NCI-H1417 (cell line): ENCODE measurements at regions not wholly inside any gene's neighbourhood (a gene's known extent, or its start where the extent isn't known, plus 50 kb on each side); places are given as distances from the start of the nearest gene placed in this dataset.
A peak's percentile ranks its signal among the peaks of the same experiment; 100 is the strongest.
"Not testable (repeated sequence)": the region's sequence is repeated elsewhere in the genome, so short reads cannot be mapped to it uniquely, and the experiment has no call there.

Experiments
- DNase-seq, 3 experiments: peaks; one replicate each; lab custom pipeline; 2025; lab: John Stamatoyannopoulos, UW

DNA sequence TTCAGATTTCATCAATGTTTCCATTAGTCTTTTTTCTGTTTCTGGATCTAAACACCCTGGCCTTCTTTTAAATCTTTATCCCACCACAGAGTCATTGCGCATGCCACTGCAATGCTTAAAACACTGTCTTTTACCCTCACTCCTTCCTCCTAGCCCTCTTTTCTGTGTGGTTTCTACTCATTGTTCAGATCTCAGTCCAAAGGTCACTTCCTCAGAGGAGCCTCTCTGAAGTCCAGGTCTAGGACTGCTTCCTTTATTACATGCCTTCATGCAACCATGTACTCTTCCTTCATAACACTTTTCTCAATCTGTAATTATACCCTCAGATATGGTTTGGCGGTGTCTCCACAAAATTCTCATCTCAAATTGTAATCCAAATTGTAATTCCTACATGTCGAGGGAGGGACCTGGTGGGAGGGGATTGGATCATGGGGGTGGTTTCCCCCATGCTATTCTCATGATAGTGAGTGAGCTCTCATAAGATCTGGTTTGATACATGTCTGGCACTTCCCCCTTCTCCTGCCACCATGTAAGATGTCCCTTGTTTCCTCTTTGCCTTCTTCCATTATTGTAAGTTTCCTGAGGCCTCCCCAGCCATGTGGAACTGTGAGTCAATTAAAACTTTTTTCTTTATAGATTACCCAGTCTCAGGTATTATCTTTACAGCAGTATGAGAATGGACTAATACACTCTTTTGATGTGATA, 808.9 kb downstream of the DIAPH3 start:
- no peak for DNase-seq

DNA sequence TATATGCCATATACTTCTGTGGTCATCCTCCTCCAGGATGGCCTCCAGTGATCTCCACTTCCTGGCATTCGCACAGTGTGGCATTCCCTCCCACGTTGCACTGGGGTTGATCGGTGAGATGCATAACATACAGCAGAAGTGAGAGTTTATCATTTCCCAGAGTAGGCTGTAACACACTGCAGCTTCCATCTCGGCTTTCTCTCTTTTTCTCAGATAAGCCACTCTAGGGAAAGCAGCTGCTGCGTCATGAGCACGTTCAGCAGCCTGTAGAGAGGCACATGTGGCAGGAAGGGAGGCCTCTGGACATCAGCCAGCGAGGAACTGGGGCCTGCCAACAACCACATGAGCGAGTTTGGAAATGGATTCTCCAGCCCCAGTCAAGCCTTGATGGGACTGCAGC, 807.1 kb downstream of the DIAPH3 start:
- no peak for DNase-seq

DNA sequence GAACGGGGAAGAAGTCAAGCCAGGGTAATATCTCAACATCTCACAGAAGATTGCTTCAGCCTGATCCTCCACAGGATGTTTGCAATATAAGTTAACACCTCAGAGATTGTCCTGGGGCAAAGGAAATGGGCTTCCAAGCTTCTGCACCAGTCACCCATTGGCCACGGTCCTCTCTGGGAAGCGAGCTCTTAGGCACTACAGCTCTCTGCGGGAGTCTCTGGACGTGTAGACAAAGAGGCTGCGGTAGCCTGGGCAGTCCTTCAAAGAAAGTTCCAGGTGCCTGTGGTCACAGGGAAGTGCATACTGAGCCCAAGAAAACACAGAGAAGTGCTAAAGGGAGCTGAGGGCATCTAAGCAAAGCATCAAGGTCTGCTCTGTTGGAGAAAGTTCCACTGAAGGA, 805.7 kb downstream of the DIAPH3 start:
- DNase-seq = no peak

DNA sequence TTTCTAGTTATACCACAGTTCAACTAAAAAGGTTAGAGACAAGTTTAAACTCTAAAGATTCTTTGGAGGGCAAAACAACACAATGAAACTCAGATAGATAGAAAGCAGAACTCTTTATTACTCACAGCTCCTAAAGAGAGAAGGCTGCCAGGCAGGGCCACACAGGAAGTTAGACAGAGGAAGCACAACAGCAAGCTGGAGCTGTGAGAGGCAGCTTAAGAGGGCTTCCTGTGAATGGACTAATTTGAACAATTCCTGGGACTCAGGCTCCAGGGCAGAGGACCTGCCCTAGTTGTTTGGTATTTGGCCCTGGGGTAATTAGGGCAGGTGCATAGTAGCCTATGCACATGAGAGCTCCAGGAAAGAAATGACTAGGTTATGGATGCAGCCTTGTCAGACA, 803.6 kb downstream of the DIAPH3 start:
- DNase-seq = peak in 1 of 3 experiments; percentile 41

DNA sequence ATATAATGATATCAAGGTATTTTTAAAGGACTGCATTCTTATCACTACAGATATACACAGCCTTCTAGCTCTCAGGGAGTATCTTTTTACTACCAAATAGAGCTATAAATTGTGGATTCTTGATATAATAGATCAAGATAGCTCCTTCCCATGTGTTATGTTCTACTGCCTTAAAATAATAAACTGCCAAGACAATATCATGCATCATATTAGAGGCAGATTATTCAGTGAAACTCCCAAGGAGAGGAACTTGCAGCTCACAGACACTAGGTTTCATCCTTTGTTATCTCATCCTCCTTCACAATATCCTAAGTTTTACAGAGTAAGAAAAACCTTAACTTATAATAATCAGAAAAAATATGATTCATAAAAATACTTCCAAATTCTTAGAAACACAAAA, 802.8 kb downstream of the DIAPH3 start:
- no peak for DNase-seq

DNA sequence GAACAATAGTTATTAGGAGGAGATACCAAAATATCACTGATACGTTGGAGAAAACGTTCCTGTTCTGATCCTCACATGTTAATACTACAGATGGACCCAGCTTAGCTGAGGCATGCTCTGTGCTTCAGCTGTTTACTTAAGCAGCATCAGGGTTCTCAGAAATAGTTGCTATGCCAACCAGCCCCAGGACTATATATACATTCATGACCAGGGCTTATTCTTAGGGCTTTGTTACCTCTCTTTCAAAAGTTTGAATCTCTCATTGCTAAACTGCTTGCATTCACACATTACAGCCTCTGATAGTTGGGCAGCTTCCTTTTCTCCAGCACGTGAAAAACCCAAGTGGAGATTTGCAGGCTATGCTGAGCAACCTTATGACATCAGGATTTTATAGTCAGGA, 800.4 kb downstream of the DIAPH3 start:
- peak in 2 of 3 experiments; percentile 77 to 86 for DNase-seq

DNA sequence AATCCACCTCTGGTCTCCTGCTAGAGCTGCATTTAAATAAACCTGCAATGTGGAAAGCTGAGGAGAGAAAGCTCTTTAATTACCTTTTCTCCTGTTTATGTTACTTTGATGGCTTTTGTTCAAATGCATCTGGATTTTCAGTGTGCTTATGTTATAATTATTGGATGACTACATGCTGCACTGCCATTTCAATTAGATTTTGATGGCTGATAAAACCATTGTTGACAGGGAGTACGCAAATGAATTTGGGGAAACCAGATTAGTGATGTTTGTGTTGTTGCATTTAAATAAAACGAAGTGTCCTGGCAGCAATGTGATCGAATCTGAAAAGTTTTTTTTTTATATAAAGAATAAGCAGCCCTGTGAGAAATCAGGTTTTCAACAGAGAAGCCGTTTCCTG, 799.8 kb downstream of the DIAPH3 start:
- no peak for DNase-seq

DNA sequence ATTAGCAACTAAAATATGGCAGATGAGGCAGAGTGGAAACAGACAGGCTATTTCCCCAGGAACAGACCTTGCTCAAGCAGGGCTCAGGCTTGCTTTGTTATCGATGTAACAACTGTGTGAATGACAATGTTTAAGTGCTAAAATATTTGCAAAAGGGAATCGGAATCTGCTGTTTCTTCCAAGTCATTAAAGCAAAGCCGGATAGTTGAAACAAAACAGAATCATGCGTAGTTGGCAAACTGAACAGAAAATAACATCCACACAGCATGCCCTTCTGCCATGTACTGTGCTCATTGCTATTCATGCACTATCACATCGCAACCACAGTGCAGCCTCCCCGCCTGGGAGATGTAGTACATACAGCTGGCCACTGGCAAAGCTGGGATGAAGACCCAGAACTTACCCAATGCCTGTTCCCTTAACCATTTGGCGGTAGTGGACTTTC, 799.1 kb downstream of the DIAPH3 start:
- no peak for DNase-seq

DNA sequence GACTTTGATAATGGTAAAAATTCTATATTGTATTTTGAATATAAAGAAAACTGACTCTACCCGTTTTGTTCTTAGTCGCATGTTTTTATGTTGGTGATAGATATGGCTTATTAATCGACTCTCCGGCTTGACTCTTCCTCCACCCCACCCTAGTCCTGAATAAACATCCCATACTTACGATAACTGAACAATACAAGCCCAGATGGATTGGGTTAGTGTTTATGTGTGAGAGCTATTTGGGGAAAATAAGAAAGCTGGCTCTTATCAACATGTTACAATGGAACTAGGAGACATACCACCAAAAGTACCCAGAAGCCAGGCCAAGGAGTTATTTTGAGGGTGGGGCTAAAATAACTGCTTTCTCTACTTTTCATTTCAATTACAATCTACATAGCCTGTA, 796.3 kb downstream of the DIAPH3 start:
- no peak for DNase-seq

DNA sequence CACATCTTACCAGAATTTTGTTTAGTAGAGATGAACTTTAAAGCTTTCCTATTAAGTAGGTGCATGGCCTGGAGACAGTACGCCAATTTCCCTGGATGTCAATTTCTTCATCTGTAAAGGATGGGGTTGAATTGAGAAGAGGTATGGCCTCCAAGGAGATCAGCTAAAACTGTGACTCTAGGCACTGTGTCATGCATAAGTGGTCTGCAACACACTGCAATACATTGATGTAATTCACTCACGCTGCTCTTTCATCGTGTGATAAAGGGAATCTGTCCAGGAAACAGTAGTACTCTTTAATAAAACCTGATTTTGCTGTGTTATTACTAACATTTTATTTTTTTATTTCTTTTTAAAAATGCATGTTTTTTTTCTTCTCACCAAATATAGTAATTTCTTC, 795.8 kb downstream of the DIAPH3 start:
- no peak for DNase-seq

DNA sequence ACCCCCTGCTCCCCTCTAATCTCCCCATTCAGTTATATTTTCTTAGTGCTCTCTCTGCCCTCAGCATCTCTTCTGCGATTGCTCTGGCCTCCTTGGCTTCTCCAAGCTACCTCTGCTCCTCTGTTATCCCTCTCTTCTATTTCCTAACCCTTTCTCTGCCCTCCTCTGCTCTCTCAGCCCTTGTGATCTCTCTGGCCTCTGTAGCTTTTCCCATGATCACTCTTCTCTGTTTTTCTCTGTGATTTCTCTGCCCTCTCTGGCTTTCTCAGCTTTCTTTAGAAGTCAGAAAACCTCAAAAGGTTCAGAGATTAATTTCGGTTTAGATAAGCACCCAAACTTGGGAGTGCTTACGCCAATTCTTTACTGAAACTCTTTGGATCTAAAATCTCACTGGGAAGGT, 795.0 kb downstream of the DIAPH3 start:
- no peak for DNase-seq

DNA sequence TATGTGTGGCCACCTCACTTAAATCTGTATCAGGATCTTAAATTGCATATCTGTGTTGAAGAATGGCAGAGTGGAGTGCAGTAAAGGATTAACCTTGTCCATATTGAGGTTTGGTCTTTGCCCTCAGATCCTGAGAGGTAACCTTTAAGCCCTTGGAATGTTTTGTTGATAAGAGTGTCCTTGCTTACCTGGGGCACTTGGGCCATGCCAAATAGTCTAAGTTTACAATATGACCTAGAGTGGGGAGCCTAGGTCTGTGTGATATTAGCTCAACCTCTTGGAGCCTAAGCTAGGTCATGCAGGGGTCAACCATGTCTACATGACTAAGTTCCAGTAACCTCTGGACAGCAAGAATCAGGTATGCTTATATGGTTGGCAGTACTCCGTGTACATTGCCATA, 792.5 kb downstream of the DIAPH3 start:
- no peak for DNase-seq

DNA sequence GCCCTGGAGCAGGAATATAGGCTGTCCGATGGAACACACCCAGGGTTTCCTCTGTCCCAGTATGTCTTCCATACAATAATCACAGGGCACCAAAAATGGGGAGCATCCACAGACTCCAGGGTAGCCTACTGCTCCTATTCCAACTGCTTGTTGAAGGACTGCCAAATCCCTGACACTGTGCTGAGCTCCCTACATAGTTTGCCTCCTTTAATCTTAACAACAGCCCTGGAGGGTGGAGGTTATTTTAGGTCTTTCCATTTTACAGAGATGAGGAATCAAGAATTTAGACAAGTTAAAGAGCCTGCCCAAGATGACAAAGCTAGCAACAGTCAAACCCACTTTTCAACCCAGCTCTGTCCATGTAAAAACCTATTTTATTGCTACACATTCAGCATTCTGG, 790.4 kb downstream of the DIAPH3 start:
- no peak for DNase-seq

DNA sequence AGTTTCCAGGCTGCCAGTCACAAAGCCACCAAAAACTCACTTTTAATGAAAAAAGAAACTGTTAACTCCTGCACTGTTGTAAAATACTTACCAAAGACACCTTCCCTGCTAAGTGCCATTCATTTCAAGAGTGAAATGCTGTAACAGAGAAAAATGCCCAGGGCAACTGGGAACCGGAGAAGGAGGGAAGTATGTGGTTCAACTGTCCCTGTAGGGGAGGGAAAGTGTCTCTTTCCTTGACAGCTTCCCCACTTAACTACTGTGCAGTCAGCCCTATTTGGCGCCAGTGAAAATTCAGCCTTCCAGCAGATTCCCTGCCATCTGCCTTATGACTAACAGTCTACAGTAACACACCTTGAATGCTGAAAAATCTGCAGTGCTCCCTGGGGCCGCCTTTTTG, 789.0 kb downstream of the DIAPH3 start:
- no peak for DNase-seq

DNA sequence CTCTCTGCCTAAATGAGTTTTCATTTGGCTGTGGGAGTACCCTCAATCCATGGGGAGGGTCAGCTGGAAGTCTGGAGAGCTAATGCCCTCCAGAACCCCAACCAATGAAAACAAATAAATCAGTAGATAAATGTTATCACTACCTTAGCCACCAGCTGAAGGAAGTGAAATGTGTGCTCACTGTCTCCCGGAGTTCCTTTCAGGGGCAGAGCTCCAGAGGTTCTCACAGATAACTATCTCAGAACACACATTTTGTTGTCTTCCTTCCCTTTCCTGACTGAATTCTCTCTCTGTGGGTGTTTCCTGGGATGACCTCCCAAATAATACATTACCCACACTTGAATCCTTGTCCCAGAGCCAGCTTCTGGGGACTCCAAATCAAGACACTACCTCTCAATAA, 779.6 kb downstream of the DIAPH3 start:
- no peak for DNase-seq

DNA sequence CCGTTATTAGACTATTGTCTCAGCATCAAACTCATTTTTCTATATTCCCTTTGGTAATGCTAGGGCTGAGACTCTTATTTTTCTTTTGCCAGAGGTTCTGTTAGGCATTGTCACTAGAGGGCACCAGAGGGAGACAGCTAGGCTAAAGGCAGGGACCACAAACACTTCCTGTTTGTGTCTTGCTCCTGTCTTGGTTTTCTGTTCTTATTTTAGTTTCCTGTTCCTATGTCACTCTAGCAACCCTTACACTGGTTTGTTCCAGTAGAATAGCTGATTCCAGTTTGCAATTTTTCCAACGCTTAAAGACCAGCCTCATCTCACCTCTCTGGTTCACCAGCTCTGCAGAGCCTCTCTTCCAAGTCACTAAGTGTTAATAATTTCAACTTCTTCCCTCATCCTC, 772.0 kb downstream of the DIAPH3 start:
- peak; percentile 64 to 89 (median 70) for DNase-seq

DNA sequence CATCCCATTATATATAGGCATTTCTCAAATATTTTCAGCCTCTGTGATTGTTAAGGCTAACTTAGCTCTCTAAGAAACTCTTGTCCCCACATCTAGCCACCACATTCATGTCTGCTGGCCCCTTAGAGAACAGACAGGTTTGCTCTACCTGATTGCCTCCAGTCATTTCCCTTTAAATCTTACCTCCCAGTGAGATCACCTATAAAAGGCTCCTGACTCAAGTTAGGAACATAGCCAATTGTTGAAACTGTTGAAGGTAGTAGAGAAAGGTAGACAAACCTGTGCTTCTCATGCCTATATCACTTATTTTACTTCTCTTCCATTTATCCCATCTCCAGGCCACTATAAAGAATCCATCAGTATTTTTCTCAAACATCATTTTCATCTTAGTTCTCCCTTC, 771.4 kb downstream of the DIAPH3 start:
- DNase-seq = no peak

DNA sequence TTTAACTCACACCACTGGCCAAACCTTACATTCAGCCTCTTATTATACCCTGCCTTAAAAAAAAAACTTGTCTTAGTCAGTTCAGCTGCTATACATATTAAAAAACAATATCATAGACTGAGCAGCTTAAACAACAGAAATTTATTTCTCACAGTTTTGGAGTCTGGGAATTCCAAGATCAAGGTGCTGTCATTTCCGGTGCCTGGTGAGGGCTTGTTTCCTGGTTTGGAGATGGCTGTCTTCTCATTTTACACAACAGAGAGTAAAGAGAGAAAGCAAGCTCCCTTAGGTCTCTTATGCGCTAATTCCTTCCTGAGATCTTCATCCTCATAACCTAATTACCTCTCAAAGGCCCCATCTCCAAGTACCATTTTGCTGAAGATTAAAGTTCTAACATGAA, 769.2 kb downstream of the DIAPH3 start:
- no peak for DNase-seq

DNA sequence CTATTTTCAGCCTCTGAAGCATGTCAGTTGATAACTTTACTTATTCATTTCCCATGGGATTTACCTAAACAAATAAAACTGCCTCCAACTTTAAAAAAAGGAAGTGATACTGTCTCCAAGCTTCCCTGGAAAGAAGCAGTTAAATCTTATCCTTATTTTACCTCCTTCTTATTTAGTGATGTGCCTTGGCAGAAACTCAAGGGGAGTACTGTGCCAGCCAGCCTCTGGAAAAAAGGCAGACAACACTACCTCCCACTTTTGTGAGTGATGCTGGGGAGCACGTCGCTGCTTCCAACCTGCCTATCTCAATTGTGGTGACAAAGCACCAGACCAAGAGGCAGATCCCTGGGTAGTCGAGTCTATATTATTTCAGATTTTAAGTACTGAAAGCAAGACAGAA, 765.6 kb downstream of the DIAPH3 start:
- DNase-seq = no peak

DNA sequence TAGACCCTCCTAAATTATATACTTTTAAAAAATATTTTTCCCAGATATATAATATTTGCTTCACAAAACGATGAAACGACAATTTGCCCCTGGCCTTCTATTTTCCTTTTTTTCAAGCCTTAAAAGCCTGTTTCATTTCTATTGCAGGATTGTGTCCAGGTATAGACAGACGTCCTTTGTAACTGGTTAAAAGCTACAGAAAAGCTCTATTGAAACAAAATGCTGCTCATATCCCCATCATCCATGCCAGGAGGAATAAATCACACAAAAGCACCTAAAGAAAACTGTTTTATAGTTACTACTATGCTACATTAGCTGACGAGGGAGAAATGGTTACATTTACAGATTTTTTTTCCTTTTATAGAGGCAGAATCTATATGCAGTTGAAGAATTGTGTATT, 765.1 kb downstream of the DIAPH3 start:
- DNase-seq = no peak

DNA sequence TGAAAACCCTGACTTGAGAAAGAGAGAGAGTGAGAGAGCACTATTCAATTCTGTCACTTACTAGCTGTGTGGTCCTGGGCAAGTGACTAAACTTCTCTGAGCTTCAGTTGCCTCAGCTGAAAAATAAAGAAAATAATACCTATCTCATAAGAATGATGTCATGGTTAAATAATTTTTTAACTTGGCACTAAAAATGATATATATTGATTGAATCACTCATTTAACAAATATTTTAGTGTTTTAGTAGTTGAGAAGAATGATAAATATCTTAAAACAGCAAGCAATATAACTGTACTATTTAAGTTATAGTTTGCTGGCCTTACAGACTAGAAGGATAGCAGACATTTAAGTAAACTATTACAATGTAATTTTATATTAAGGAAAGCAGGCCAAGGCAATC, 764.2 kb downstream of the DIAPH3 start:
- DNase-seq = no peak

DNA sequence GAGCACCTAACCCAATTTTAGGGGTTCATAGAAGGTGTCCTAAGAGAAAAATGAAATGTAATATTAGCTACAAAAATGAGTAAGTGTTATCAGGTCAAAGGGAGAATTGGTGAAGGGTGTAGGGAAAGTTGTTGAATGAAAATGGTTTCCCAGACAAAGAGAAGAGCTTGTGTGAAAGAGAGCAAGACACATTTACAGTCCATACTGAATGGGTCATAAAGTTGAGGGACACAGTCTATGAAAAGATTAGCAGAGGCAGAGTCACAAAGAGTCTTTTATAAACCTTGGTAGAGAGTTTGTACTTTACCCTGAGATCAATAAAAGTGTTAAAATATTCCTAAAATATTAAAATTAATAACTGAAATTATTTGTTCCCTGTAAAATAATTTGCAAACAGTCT, 759.4 kb downstream of the DIAPH3 start:
- DNase-seq = no peak

DNA sequence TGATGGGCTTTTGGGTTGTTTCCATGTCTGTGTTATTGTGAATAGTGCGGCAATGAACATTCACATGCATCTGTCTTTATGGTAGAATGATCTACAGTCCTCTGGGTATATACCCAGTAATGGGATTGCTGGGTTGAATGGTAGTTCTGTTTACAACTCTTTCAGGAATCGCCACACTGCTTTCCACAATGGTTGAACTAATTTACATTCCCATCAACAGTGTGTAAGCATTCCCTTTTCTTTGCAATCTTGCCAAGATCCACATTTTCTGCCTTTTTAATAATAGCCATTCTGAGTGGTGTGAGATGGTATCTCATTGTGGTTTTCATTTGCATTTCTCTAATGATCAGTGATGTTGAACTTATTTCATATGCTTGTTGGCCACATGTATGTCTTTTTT, 756.5 kb downstream of the DIAPH3 start:
- not testable (repeated sequence) for DNase-seq

DNA sequence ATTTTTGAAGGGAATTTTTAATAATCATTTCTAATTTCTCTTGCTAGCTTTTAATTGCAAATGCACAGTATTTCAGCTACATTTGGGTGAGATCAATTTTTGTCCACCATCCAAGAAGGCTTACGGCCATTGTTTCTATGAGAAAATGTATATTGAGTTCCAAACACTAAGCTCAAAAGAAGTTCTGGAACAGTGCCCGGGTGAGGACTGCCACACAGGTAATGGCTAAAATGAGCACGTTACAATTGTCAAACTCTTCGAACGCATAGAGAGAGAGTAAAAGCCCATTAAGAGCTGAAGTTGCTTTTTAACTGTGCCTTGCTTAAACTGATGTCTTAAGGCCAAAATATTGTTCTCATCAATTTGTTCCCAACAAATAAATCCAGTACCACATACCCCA, 755.0 kb downstream of the DIAPH3 start:
- DNase-seq = no peak

DNA sequence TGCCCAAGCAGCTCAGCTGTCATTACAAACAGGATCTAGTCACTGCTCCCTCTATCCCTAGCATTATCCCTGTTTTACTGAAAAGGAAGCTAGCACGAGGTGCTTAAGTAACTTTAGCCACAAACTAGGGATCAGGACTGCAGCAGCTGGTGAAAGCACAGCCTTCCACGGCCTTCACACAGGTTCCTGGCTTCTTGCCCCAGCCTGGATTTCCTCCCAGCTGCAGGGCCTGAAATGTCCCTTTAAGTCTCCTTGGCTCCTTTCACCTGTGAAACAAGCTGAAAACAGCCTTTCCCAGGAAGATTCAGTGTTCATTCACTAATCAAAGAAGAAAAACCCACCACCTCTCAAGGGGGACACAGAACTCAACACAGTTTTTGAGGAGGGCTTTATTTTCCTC, 754.5 kb downstream of the DIAPH3 start:
- no peak for DNase-seq
